MM.1S (cell line): ENCODE measurements at regions not wholly inside any gene's neighbourhood (a gene's known extent, or its start where the extent isn't known, plus 50 kb on each side); places are given as distances from the start of the nearest gene placed in this dataset.

Experiments
- EZH2 ChIP-seq: fragments of 300-600 bp; sonication (generic); optimal IDR thresholded peaks from 2 replicates; pipeline ENCODE3; 2017; ENCODE audit warnings: low read depth, mild to moderate bottlenecking, antibody characterized with exemption, low read length, mixed read lengths
- TF ChIP-seq, protein P1 (sequence below): fragments of 300-600 bp; sonication (generic); IDR thresholded peaks from 2 replicates; pipeline ENCODE4 v1.5.1; 2016; ENCODE audit warnings: antibody characterized with exemption, low read length, mixed read lengths

DNA sequence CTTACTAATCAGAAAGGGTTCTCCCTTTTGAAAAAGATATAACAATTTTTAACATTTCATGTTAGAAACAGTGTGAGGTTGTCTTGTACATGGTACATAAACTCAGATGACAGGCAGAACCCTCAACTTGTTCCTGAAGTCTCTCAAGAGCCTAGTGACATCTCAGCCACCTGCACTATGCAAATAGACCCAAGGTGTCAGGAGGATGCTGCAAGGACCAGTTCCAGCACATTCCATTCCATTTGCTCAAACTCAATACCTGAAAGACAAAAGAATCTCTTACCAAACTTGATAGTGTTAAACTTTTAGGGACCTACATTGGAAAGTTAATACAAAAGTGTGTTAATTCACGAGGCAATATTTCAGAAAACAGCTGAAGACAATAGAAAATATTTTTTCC lies 544.6 kb downstream of the CETN3 start:
- no peak for TF ChIP-seq EZH2
- TF ChIP-seq, protein P1, sequence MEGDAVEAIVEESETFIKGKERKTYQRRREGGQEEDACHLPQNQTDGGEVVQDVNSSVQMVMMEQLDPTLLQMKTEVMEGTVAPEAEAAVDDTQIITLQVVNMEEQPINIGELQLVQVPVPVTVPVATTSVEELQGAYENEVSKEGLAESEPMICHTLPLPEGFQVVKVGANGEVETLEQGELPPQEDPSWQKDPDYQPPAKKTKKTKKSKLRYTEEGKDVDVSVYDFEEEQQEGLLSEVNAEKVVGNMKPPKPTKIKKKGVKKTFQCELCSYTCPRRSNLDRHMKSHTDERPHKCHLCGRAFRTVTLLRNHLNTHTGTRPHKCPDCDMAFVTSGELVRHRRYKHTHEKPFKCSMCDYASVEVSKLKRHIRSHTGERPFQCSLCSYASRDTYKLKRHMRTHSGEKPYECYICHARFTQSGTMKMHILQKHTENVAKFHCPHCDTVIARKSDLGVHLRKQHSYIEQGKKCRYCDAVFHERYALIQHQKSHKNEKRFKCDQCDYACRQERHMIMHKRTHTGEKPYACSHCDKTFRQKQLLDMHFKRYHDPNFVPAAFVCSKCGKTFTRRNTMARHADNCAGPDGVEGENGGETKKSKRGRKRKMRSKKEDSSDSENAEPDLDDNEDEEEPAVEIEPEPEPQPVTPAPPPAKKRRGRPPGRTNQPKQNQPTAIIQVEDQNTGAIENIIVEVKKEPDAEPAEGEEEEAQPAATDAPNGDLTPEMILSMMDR = no peak
